ENCODE measurements at regions not wholly inside any gene's neighbourhood (a gene's known extent, or its start where the extent isn't known, plus 50 kb on each side); places are given as distances from the start of the nearest gene placed in this dataset.

DNA sequence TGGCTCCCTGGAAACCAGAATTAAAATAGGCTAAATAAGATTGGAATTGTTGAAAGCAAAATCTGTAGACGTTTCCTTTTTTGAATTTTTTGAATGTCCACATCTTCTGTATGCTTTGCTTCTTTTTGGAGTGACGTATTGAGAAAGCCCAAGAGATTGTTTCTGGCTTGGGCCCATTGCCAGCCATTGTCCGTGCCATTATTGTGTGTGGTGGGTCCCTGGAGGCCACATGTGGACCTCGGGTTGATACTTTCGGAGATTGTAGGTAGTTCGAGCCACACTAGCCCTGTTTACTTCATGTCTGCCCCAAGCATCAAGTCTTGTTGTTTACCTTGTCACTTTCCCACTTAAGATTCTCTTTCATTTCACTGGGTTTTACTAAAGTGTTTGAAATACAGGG, 106.0 kb downstream of the PALM2AKAP2 start:
- TF ChIP-seq FOXM1 (IDR thresholded peaks at IDR 0.05; ENCODE audit: borderline replicate concordance) (no peak), SUZ12 (IDR thresholded peaks at IDR 0.05) (no peak), ZNF384 (IDR thresholded peaks at IDR 0.05) (no peak), ELF4 (IDR thresholded peaks at IDR 0.05) (no peak), HDGF (IDR thresholded peaks at IDR 0.05; ENCODE audit: borderline replicate concordance) (no peak), NFRKB (IDR thresholded peaks at IDR 0.05) (no peak), SP1 (IDR thresholded peaks at IDR 0.05) (no peak), FOXK2 (IDR thresholded peaks at IDR 0.05) (no peak), ARNT (IDR thresholded peaks at IDR 0.05) (no peak)
